Spleen (tissue), 11 donors: ENCODE measurements at regions not wholly inside any gene's neighbourhood (a gene's known extent, or its start where the extent isn't known, plus 50 kb on each side); places are given as distances from the start of the nearest gene placed in this dataset.
"Not testable (repeated sequence)": the region's sequence is repeated elsewhere in the genome, so short reads cannot be mapped to it uniquely, and the experiment has no call there.

Source experiments
- DNase-seq: peaks from one replicate; pipeline ENCODE4 v3.0.0-alpha.2; 2020
- H3K27ac ChIP-seq, 8 donors: fragments of 200-600 bp; sonication (generic) in 7 of 8; 1 replicate in 4 of 8; 2 replicates in 4 of 8; pipeline versions ENCODE4 v1.5.0 to v1.8.0; 2016 to 2021; ENCODE audit warnings: inconsistent platforms in 4 of 8, mild to moderate bottlenecking in 4 of 8, moderate library complexity in 1 of 8
- H3K27me3 ChIP-seq, 7 donors: fragments of 200-600 bp; sonication (generic) in 6 of 7; replicated peaks in 1 of 7; 1 replicate in 4 of 7; 2 replicates in 3 of 7; pipeline versions ENCODE4 v1.5.0 to v1.8.0; 2016 to 2021; ENCODE audit warnings: inconsistent platforms in 3 of 7, mild to moderate bottlenecking in 1 of 7
- H3K36me3 ChIP-seq, 6 donors: fragments of 200-600 bp; sonication (generic) in 5 of 6; 1 replicate in 4 of 6; 2 replicates in 2 of 6; pipeline versions ENCODE4 v1.5.0 to v1.8.0; 2016 to 2021; ENCODE audit warnings: inconsistent platforms in 2 of 6
- H3K4me1 ChIP-seq, 6 donors: fragments of 200-600 bp; sonication (generic) in 5 of 6; 1 replicate in 3 of 6; 2 replicates in 3 of 6; pipeline versions ENCODE4 v1.5.0 to v1.8.0; 2016 to 2021; ENCODE audit warnings: inconsistent platforms in 3 of 6
- H3K4me3 ChIP-seq, 8 donors: fragments of 200-600 bp; sonication (generic) in 7 of 8; 1 replicate in 4 of 8; 2 replicates in 4 of 8; pipeline versions ENCODE4 v1.5.0 to v1.8.0; 2016 to 2021; ENCODE audit warnings: inconsistent platforms in 4 of 8, mild to moderate bottlenecking in 4 of 8, moderate library complexity in 2 of 8
- H3K9me3 ChIP-seq, 8 donors: fragments of 200-600 bp; sonication (generic) in 7 of 8; 1 replicate in 4 of 8; 2 replicates in 4 of 8; pipeline versions ENCODE4 v1.5.0 to v1.8.0; 2016 to 2021; ENCODE audit warnings: inconsistent platforms in 4 of 8
- WGBS, 5 donors: extraction: QIAGEN DNeasy Blood & Tissue Kit in 3 of 5; methylation state at CpG; one replicate each; pipeline versions ENCODE4 v1.1.5 to v1.1.7; 2013 to 2018; 5-methylcytosine and 5-hydroxymethylcytosine counted together
- intact Hi-C: fragments of 100-400 bp; cut with DNase I; formaldehyde crosslinking; loops from one replicate; pipeline ENCODE4 v1.15.0; 2023; ENCODE audit warnings: low total_unique reads
- donor health status: healthy with polysubstance abuse.
- donor health status: DM: no; HTN: no; CAD: no; lungs with moderate emphysema.
- donor health status: DM: no; HTN: no; CAD: no.
- donor health status: Bipolar disorder and iron deficiency.
- donor health status: healthy.
- donor health status: DM: no; HTN: no; CAD: no.
- donor health status: DM: yes; HTN: yes; CAD: no.

GRCh38 chr11:48803955-48804354 is 179.7 kb downstream of the TRIM51G start:
- 73 to 88% (median 82%) methylated on average over 7 of the region's 7 CpGs for WGBS, 5 donors
- H3K27ac ChIP-seq, H3K27me3 ChIP-seq, H3K4me1 ChIP-seq, intact Hi-C loops, H3K36me3 ChIP-seq, H3K4me3 ChIP-seq: not testable (repeated sequence)
- peak; percentile 51 for DNase-seq
- peaks cover 0 to 18% (median 5%) of the 10 kb centered on the region in 8 donors for H3K9me3 ChIP-seq
